HG03571 (cell line): ENCODE measurements at regions not wholly inside any gene's neighbourhood (a gene's known extent, or its start where the extent isn't known, plus 50 kb on each side); places are given as distances from the start of the nearest gene placed in this dataset.

Experiments
- ATAC-seq: cut with Tn5 transposase; IDR thresholded peaks from one replicate; pipeline ENCODE4 v1.9.1; 2021; ENCODE audit not compliant: unreplicated experiment

DNA sequence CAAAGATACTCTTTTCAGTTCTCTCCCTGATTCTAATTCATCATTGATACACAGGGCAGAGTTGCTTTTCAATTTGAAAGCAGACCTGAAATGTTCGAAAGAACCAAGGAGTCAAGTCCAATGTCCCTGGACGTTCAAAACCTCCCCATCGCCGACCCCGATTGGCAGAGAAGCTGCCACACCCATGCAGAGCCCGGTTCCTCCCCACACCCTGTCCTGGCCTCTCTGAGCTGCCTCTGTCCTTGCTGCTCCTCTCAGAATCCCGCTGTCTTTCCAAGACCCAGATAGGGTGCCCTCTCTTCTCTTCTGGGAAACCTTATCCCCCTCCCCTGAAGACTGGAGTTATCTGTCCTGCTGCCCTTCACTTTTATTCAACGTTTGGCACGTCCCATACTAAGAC, 52.3 kb upstream of the CITED2 start:
- no peak for ATAC-seq

- no peak for ATAC-seq
These were observed 51.3 kb upstream of the CITED2 start for GRCh38 chr6:139425780-139426179.

GRCh38 chr6:139423971-139424667, 49.7 kb upstream of the CITED2 start:
- no peak for ATAC-seq
